HT1080 (cell line): ENCODE measurements at regions not wholly inside any gene's neighbourhood (a gene's known extent, or its start where the extent isn't known, plus 50 kb on each side); places are given as distances from the start of the nearest gene placed in this dataset.
A peak's percentile ranks its signal among the peaks of the same experiment; 100 is the strongest.

Experiments
- DNase-seq: peaks from one replicate; pipeline ENCODE4 v3.0.0-alpha.2; 2015; ENCODE audit warnings: low read depth

GRCh38 chr5:96247097-96247701, 185.8 kb downstream of the PCSK1 start:
- no peak for DNase-seq

DNA sequence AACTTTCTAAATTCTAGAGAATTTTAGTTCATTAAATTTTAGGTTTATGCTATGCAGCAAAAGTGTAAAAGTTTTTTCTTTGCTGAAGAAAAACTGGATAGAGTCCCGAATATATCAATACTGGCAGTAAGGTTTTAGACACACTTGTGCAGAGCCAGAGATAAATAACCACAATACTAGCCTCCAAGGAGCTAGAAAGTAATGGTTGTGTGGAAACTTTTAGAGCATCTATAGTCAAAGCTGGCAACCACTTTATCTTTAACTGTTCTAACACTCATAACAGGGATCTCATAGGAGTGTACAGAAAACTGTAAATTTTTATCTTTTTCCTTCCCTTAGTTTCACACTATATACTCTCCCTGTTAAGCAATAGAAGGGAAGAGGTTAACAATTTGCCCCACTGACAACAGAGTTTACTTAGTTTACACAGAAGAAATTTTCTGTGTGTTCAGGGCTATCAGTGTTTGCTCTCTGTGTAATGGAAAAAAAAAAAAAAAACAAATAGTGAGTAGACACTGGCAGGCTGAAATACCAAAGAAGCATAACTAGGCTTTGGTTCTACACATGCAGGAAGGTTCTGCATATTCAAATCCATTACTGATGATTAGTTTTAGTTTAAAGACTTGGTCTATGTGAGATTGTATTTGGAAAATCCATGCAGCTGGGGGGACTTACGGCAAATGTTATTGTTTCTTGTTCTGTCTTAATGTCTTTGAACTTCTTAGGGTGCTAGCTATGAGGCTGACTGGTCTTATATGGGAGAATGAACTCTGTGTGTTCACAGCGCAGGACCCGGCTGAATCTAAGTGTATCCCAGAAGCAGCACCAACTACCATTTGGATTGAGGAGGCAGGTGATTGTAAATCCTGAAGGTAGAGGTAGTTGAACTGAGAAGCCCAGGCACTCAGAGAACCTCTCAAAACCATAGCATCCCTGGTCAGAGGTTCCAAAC, 187.6 kb downstream of the PCSK1 start:
- no peak for DNase-seq

GRCh38 chr5:96244696-96245095, 188.4 kb downstream of the PCSK1 start:
- no peak for DNase-seq

GRCh38 chr5:96243862-96244261, 189.2 kb downstream of the PCSK1 start:
- DNase-seq: no peak

GRCh38 chr5:96243203-96243602, 189.8 kb downstream of the PCSK1 start:
- DNase-seq: no peak

DNA sequence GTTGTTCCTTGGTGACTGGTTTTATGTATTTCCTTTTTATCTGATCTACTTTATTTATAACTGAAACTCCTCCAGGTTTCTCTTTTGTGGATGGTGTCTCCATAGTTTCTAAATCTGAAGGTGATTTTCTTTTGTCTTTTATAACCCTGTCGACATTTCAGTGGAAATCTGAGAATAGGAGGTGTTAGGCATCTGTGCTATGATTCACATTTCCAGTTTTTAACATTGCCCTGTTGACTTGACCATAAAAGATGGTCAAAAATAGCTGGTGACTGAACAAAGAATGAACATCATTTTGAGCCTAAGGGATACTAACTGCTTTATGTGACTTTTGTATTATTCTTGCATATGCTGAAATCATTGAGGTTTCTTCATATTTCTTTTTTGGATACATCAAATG, 190.5 kb downstream of the PCSK1 start:
- DNase-seq: no peak

GRCh38 chr5:96236831-96237230, 196.2 kb downstream of the PCSK1 start:
- DNase-seq: no peak

DNA sequence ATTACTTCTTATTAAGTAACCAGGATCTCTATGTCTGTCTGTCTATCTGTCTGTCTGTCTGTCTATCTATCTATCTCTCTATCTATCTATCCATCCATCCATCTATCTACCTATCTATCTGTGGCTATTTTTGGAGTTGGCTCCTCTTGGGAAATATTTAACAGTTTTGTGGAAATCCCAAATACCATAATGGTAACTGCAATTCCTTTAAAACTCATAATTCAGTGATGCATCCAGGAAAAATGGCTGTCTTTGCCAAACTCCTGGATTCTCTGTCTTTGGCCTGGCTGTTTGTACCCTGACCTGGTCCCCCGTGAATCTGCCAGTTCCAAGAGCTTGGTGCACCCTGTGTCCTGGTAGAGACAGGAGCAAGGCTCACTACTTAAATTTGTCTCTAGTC, 197.0 kb downstream of the PCSK1 start:
- DNase-seq: no peak

DNA sequence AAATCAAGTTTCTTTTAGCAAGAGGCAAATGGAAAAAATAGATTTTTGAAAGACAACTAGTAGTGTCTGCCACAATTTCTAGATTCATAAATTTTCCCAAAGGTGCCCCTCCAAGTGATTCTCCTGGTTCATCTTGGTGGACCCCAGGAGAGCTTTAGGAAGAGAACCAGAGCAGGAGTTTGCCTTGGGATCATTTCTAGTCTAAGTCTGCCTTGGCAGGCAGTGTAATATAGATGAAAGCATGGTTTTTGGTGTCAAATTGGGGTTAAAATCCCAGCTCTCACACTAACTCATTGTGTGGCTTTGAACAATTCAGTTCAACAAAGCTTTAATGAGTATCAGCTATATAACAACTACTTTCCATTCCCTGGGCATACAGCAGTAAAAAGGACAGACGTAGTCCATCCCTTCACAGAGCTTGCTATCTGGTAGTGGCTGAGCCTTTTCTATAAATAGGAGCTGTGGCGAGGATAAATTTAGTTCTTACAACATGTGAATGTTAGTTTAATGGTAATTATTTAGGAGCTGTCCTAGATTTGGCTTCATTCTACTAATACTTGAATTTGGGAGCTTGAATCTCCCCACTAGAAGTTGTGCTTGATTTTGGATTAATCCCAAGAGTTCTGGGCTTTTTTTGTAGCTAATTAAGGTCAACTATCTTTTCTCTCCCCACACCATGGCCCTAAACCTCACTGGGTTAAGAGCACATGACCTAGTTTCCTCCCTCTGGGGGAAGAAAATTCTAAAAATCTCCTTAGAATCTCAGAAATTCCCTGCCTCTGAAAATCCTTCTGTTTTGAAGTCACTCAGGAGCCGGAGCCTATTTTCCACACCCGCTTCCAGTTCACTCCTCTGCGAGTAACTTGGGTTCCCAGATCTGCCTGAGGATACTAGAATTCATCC, 197.8 kb downstream of the PCSK1 start:
- DNase-seq: no peak

DNA sequence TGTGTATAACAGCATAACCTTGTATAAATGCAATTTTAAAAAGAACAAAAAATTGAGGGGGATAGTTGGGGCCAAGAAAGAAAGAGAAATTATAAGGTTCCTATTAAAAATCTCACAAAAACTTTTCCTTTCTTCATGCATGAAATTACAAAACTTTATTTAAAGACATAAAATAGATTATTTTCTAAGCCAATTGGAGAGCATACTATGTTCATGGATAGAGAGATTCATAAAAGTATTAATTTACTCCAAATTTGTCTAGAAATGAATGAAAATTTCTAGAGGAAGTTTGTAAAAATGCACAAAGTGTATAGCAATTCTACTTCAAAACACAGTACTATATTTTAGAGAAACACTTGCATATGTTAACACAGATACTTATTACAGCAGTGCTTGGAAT, 200.4 kb downstream of the PCSK1 start:
- DNase-seq: no peak

GRCh38 chr5:96229188-96229587, 203.9 kb downstream of the PCSK1 start:
- DNase-seq: no peak

GRCh38 chr5:96228408-96228807, 204.6 kb downstream of the PCSK1 start:
- DNase-seq: peak; percentile 10

DNA sequence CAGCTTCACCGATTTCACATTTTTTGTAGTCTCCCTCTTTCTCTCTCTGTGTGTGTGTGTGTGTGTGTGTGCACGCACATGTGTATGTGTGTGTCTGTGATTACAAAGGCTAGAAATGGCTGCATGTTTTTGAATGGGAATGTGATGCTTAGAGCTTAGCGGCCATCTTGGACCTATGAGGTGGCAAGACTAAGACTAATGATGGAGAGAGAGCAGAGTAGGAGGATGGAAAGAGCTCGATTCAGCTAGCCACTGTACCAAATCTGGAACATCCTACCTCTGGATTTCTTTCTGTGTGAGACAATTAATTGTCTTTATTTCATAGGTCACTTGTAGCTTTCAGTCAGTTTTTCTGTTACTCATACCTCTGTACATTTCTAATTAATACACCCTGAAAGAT, 205.1 kb downstream of the PCSK1 start:
- no peak for DNase-seq

GRCh38 chr5:96226941-96227552, 206.0 kb downstream of the PCSK1 start:
- peak; percentile 72 for DNase-seq

GRCh38 chr5:96222129-96222528, 210.9 kb downstream of the PCSK1 start:
- DNase-seq: no peak

- DNase-seq: peak; percentile 71
Observed at GRCh38 chr5:96220610-96221390, 212.2 kb downstream of the PCSK1 start.

- DNase-seq: peak; percentile 76
Observed at GRCh38 chr5:96219580-96220281, 213.3 kb downstream of the PCSK1 start.

GRCh38 chr5:96218653-96219052, 214.4 kb downstream of the PCSK1 start:
- no peak for DNase-seq

DNA sequence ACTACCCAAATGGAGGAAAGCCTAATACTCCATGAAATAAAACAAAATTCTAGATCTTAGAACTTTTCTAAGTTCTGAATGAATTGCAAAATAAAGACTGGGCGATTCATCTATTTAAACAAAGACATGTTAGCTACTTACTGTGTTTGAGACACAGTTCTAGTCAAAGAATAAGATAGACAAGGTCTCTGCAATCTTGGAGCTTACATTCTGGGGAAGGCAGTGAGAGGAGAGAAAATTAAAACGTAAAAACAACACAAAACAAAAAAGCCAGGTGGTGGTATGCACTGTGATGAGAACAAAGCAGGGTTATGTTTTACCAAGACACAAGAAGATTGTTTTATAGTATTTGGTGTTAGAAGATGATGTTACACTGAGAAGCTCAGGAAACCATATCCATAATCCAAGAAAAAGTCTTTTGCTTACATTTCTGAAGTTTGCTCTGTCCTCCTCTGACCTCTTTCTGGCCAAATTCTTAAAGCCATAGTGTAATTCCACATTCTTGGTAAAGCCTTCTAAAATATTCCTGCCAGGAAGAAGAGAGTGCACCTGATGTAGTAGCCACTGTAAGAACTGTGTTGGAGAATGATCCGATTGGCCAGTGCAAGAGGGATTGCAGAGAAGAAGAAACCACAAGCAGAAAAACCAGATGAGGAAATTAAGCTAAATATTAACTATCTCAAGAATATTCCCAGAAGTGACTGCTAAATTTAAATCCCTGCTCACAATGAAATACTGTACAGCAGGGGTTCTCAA, 218.4 kb downstream of the PCSK1 start:
- DNase-seq: no peak
